Aorta (tissue), 5 donors: ENCODE measurements at regions not wholly inside any gene's neighbourhood (a gene's known extent, or its start where the extent isn't known, plus 50 kb on each side); places are given as distances from the start of the nearest gene placed in this dataset.

ENCODE experiments used
- ATAC-seq: fragments of 200-7000 bp; cut with Tn5 transposase; one replicate; pipeline ENCODE4 v1.9.1; 2022; ENCODE audit warnings: moderate library complexity; ENCODE audit not compliant: low FRiP score
- DNase-seq, 2 donors: peaks; one replicate each; pipeline ENCODE4 v3.0.0-alpha.2; 2020
- H3K27ac ChIP-seq, 2 donors: one replicate each; pipeline ENCODE4 v1.5.1; 2013; ENCODE audit warnings: low read length in 2 of 2, mild to moderate bottlenecking in 2 of 2, moderate library complexity in 2 of 2, control low read depth in 1 of 2, inconsistent platforms in 1 of 2, low read depth in 1 of 2
- H3K27me3 ChIP-seq, 2 donors: one replicate each; pipeline ENCODE4 v1.6.1; 2013; ENCODE audit warnings: control low read depth in 1 of 2, low read length in 1 of 2, mild to moderate bottlenecking in 1 of 2, moderate library complexity in 1 of 2; ENCODE audit not compliant: insufficient read depth in 2 of 2, control insufficient read depth in 1 of 2
- H3K36me3 ChIP-seq, 2 donors: one replicate each; pipeline ENCODE4 v1.6.1; 2013; ENCODE audit warnings: control low read depth in 1 of 2, low read length in 1 of 2, mild to moderate bottlenecking in 1 of 2; ENCODE audit not compliant: insufficient read depth in 2 of 2, control insufficient read depth in 1 of 2
- H3K4me1 ChIP-seq, 2 donors: one replicate each; pipeline ENCODE4 v1.6.1; 2013; ENCODE audit warnings: low read length in 2 of 2, control low read depth in 1 of 2, mild to moderate bottlenecking in 1 of 2, moderate library complexity in 1 of 2; ENCODE audit not compliant: insufficient read depth in 2 of 2, control insufficient read depth in 1 of 2
- H3K4me3 ChIP-seq, 2 donors: one replicate each; pipeline ENCODE4 v1.5.1; 2013; ENCODE audit warnings: low read length in 2 of 2, control low read depth in 1 of 2, mild to moderate bottlenecking in 1 of 2
- H3K9me3 ChIP-seq: one replicate; pipeline ENCODE4 v1.6.1; 2013; ENCODE audit warnings: mild to moderate bottlenecking, low read length; ENCODE audit not compliant: control insufficient read depth
- WGBS, 2 donors: extraction: QIAGEN DNeasy Blood & Tissue Kit; methylation state at CpG; one replicate each; pipeline ENCODE4 v1.1.7; 2013; 5-methylcytosine and 5-hydroxymethylcytosine counted together
- intact Hi-C, 2 donors: fragments of 100-400 bp; cut with DNase I; formaldehyde crosslinking; loops; one replicate each; pipeline versions ENCODE4 v1.14.2 to v1.15.0; 2022
- donor health status: healthy with polysubstance abuse.
- donor health status: Bipolar disorder and iron deficiency.
- donor health status: DM: no; HTN: no; CAD: no.
- donor health status: DM: no; HTN: no; CAD: no.
- donor health status: DM: yes; HTN: yes; CAD: no.

GRCh38 chr3:74456166-74456565 lies 158.3 kb downstream of the CNTN3 start:
- Histone ChIP-seq H3K36me3 (no peaks in the 10 kb centered on the region), H3K9me3 (no peaks in the 10 kb centered on the region), H3K4me3 (no peak overlapping the region), H3K4me1 (peaks cover 0 to 10% of the 10 kb centered on the region in 2 donors), H3K27me3 (no peaks in the 10 kb centered on the region), H3K27ac (no peak overlapping the region)
- intact Hi-C loops = no loop called here
- ATAC-seq (no peak), DNase-seq (no peak)

DNA sequence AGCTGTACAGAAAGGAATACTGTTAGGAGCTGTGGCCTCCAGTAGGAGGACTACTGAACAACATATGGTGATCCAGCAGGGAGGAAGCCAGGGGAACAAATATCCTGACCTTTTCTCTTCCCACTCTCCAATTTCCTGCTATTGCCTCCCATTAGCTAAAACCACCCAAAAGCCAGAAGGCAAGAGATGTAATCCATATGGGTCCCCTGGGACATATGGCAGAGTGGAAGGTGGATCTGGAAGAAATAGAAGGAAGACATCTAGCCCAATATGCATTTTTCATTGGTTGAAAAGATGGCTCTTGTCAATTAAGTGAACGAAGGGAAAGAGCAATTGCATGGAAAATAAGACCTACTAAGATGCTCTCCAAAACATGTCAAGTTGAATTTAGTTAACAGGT lies 167.2 kb downstream of the CNTN3 start:
- Histone ChIP-seq H3K27me3 (no peaks in the 10 kb centered on the region), H3K4me1 (no peaks in the 10 kb centered on the region), H3K4me3 (no peak overlapping the region), H3K36me3 (no peaks in the 10 kb centered on the region), H3K27ac (no peak overlapping the region), H3K9me3 (no peaks in the 10 kb centered on the region)
- ATAC-seq (no peak), DNase-seq (no peak)
- intact Hi-C loops = no loop called here
- 93 to 97% methylated on average over 1 of the region's 1 CpG for WGBS, 2 donors

GRCh38 chr3:74445541-74445940 lies 168.9 kb downstream of the CNTN3 start:
- intact Hi-C loops = no loop called here
- Histone ChIP-seq H3K27me3 (no peaks in the 10 kb centered on the region), H3K36me3 (no peaks in the 10 kb centered on the region), H3K9me3 (no peaks in the 10 kb centered on the region), H3K27ac (no peak overlapping the region), H3K4me1 (no peaks in the 10 kb centered on the region), H3K4me3 (no peak overlapping the region)
- no peak for ATAC-seq
- no peak for DNase-seq
- WGBS, 2 donors = 89% methylated on average over 1 of the region's 1 CpG

- no peak overlapping the region for H3K27ac ChIP-seq
- H3K9me3 ChIP-seq = no peaks in the 10 kb centered on the region
- no peaks in the 10 kb centered on the region for H3K36me3 ChIP-seq
- intact Hi-C loops = no loop called here
- no peaks in the 10 kb centered on the region for H3K4me1 ChIP-seq
- no peak for DNase-seq
- no peak overlapping the region for H3K4me3 ChIP-seq
- H3K27me3 ChIP-seq = no peaks in the 10 kb centered on the region
- ATAC-seq = no peak
These were observed 171.4 kb downstream of the CNTN3 start for GRCh38 chr3:74443102-74443501.

GRCh38 chr3:74442683-74443082 lies 171.8 kb downstream of the CNTN3 start:
- intact Hi-C loops = no loop called here
- Histone ChIP-seq H3K27me3 (no peaks in the 10 kb centered on the region), H3K27ac (no peak overlapping the region), H3K36me3 (no peaks in the 10 kb centered on the region), H3K4me1 (no peaks in the 10 kb centered on the region), H3K9me3 (no peaks in the 10 kb centered on the region), H3K4me3 (no peak overlapping the region)
- no peak for DNase-seq
- ATAC-seq = no peak

GRCh38 chr3:74442068-74442467 lies 172.4 kb downstream of the CNTN3 start:
- intact Hi-C loops = no loop called here
- 86 to 87% methylated on average over 2 of the region's 2 CpGs for WGBS, 2 donors
- H3K27ac ChIP-seq = no peak overlapping the region
- ATAC-seq = no peak
- no peaks in the 10 kb centered on the region for H3K4me1 ChIP-seq
- no peaks in the 10 kb centered on the region for H3K9me3 ChIP-seq
- H3K36me3 ChIP-seq = no peaks in the 10 kb centered on the region
- DNase-seq = no peak
- no peaks in the 10 kb centered on the region for H3K27me3 ChIP-seq
- no peak overlapping the region for H3K4me3 ChIP-seq

DNA sequence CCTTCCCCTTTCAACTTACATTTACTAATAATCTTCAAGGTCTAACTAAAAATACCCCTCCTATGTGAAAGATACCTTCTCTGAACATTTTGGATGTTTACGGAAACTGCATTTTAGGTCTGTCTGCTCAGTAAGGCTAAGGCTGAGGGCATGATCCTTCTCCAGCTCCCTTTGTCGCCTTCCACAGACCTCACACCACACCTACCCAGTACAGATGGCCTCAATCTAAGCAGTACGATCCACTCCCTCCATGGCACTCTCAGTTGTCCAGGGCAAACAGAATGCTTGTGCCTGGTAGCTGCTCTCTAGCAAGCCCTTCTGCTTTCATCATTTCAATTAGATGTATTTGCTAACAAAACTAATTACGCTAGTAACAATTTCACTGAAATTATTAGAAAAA lies 178.3 kb downstream of the CNTN3 start:
- H3K4me1 ChIP-seq = no peaks in the 10 kb centered on the region
- DNase-seq (no peak), ATAC-seq (no peak)
- no peaks in the 10 kb centered on the region for H3K27me3 ChIP-seq
- H3K27ac ChIP-seq = no peak overlapping the region
- intact Hi-C loops = no loop called here
- H3K36me3 ChIP-seq = no peaks in the 10 kb centered on the region
- 92 to 95% methylated on average over 4 of the region's 4 CpGs for WGBS, 2 donors
- H3K9me3 ChIP-seq = no peaks in the 10 kb centered on the region
- H3K4me3 ChIP-seq = no peak overlapping the region

- WGBS, 2 donors = 65 to 77% methylated on average over 3 of the region's 3 CpGs
- no peaks in the 10 kb centered on the region for H3K36me3 ChIP-seq
- no peaks in the 10 kb centered on the region for H3K9me3 ChIP-seq
- H3K4me3 ChIP-seq = no peak overlapping the region
- no peak for DNase-seq
- H3K27ac ChIP-seq = no peak overlapping the region
- H3K4me1 ChIP-seq = no peaks in the 10 kb centered on the region
- ATAC-seq = peak; percentile 22
- H3K27me3 ChIP-seq = no peaks in the 10 kb centered on the region
- intact Hi-C loops = no loop called here
These were observed 178.8 kb downstream of the CNTN3 start for GRCh38 chr3:74435631-74436030.

DNA sequence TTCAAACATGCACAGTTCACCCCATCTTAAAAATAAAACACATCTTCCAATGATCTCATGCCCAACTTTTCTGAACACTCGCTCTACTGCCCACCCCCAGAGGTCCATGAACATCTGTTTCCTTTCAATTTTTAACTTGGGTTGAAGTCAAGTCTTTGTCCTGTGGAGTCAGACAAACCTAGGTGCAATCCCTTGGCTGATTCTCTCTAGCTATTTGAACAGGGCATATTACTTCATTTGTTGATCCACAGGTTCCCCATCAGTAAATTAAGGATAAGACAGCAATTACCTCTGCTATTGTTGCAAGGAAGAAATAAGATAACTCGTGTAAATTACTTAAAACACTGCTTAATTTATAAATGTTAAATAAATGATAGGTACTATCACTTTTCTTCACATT lies 180.1 kb downstream of the CNTN3 start:
- 84 to 89% methylated on average over 2 of the region's 2 CpGs for WGBS, 2 donors
- H3K36me3 ChIP-seq = no peaks in the 10 kb centered on the region
- no peak overlapping the region for H3K4me3 ChIP-seq
- H3K4me1 ChIP-seq = no peaks in the 10 kb centered on the region
- ATAC-seq (no peak), DNase-seq (no peak)
- no peaks in the 10 kb centered on the region for H3K9me3 ChIP-seq
- no peak overlapping the region for H3K27ac ChIP-seq
- H3K27me3 ChIP-seq = no peaks in the 10 kb centered on the region
- intact Hi-C loops = no loop called here
